ENCODE measurements at regions not wholly inside any gene's neighbourhood (a gene's known extent, or its start where the extent isn't known, plus 50 kb on each side); places are given as distances from the start of the nearest gene placed in this dataset.

DNA sequence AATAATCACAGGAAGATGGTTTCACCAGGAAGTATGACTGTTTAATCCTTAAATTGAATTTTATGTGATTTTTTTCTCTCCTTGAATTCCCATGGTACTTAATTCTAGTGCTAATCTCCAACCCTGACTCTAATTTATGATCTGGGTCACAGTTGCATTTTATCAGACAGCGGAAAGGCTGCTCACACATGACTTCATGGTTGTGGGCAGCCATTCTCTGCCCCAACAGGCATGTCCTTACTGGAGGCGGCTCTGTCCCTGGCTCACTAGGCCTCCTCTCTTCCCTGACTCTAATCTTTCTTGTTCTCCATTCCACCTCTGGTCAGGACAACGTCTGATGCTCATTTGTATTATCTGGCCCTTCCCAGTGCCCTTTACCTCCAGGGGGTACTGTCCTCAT, 184.4 kb downstream of the CHST1 start:
- Histone ChIP-seq H3K4me1 (ENCODE audit: control insufficient read depth in 1 of 2, low read depth in 2 of 2) (no peaks in the 10 kb centered on the region), H3K27me3 (replicated peaks; ENCODE audit: insufficient read depth) (no peaks in the 10 kb centered on the region)

DNA sequence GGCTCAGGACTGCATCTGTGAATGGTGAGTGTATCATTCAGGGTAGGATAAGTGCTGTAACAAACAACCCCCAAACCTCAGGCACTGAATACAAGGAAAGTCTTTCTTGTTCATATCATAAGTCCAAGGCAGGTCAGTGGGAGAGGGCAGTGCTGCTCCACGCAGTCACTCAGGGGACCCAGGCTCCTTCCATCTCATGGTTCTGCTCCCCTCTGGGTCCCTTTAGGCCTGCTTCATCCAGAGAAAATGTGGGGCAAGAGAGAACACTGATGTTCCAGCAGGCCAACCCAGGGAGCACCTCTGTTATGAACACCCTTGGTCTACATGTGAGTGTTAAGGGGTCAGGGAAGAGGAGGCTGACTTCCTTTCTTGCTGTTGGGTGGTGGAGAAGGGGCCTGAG, 187.8 kb downstream of the CHST1 start:
- H3K9me3 ChIP-seq, result no peaks in the 10 kb centered on the region
- TF ChIP-seq, protein P1, sequence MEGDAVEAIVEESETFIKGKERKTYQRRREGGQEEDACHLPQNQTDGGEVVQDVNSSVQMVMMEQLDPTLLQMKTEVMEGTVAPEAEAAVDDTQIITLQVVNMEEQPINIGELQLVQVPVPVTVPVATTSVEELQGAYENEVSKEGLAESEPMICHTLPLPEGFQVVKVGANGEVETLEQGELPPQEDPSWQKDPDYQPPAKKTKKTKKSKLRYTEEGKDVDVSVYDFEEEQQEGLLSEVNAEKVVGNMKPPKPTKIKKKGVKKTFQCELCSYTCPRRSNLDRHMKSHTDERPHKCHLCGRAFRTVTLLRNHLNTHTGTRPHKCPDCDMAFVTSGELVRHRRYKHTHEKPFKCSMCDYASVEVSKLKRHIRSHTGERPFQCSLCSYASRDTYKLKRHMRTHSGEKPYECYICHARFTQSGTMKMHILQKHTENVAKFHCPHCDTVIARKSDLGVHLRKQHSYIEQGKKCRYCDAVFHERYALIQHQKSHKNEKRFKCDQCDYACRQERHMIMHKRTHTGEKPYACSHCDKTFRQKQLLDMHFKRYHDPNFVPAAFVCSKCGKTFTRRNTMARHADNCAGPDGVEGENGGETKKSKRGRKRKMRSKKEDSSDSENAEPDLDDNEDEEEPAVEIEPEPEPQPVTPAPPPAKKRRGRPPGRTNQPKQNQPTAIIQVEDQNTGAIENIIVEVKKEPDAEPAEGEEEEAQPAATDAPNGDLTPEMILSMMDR (IDR thresholded peaks at IDR 0.05), result no peak
- DNase-seq (ENCODE audit: low spot score) (no peak), ATAC-seq (ENCODE audit: insufficient number of reproducible peaks, low FRiP score, low read depth) (no peak)
- no peaks in the 10 kb centered on the region for H3K27me3 ChIP-seq (replicated peaks; ENCODE audit: insufficient read depth)
- H3K4me1 ChIP-seq (ENCODE audit: control insufficient read depth in 1 of 2, low read depth in 2 of 2), result no peaks in the 10 kb centered on the region
- H3K36me3 ChIP-seq, result no peaks in the 10 kb centered on the region
- no peak overlapping the region for H3K27ac ChIP-seq
- no peak overlapping the region for H3K4me3 ChIP-seq

More for the DNA sequence above, 184.4 kb downstream of the CHST1 start:
- no peaks in the 10 kb centered on the region for H3K9me3 ChIP-seq
- TF ChIP-seq, protein P1 (IDR thresholded peaks at IDR 0.05), result no peak
- no peaks in the 10 kb centered on the region for H3K36me3 ChIP-seq
- no peak overlapping the region for H3K4me3 ChIP-seq
- H3K27ac ChIP-seq, result no peak overlapping the region
- no peak for DNase-seq (ENCODE audit: low spot score)
- ATAC-seq (ENCODE audit: insufficient number of reproducible peaks, low FRiP score, low read depth), result no peak

GRCh38 chr11:45476126-45476525, 189.3 kb downstream of the CHST1 start:
- H3K27ac ChIP-seq, result no peak overlapping the region
- no peak for DNase-seq (ENCODE audit: low spot score)
- ATAC-seq (ENCODE audit: insufficient number of reproducible peaks, low FRiP score, low read depth), result no peak
- no peak overlapping the region for H3K4me3 ChIP-seq
- H3K36me3 ChIP-seq, result no peaks in the 10 kb centered on the region
- H3K27me3 ChIP-seq (replicated peaks; ENCODE audit: insufficient read depth), result no peaks in the 10 kb centered on the region
- H3K9me3 ChIP-seq, result no peaks in the 10 kb centered on the region
- TF ChIP-seq, protein P1 (IDR thresholded peaks at IDR 0.05), result no peak
- no peaks in the 10 kb centered on the region for H3K4me1 ChIP-seq (ENCODE audit: control insufficient read depth in 1 of 2, low read depth in 2 of 2)

DNA sequence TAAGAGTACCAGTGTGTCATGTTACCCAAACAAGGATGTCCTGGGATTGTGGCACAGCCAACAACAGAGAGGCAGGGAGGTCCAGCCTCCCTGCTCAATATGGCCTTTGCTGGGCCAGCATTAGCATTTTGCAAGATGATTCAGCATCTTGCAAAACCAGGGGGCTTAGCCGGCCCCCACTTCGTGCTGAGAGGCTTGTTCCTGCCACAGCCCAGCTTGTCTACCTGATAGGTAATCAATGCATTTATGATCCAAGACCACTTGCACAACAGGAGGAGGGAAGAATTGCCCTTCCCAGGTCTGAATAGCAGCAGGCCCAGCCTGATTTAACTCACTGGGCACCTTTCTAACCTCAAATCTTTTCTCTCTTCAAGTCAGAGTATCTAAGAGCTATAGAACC, 189.0 kb upstream of the SYT13 start:
- Histone ChIP-seq H3K4me1 (ENCODE audit: control insufficient read depth in 1 of 2, low read depth in 2 of 2) (no peaks in the 10 kb centered on the region), H3K4me3 (no peak overlapping the region), H3K27ac (no peak overlapping the region), H3K9me3 (no peaks in the 10 kb centered on the region), H3K27me3 (replicated peaks; ENCODE audit: insufficient read depth) (no peaks in the 10 kb centered on the region), H3K36me3 (no peaks in the 10 kb centered on the region)
- DNase-seq (ENCODE audit: low spot score) (no peak), ATAC-seq (ENCODE audit: insufficient number of reproducible peaks, low FRiP score, low read depth) (no peak)
- TF ChIP-seq, protein P1 (IDR thresholded peaks at IDR 0.05), result no peak

GRCh38 chr11:45473341-45473895, 187.3 kb upstream of the SYT13 start:
- Histone ChIP-seq H3K4me1 (ENCODE audit: control insufficient read depth in 1 of 2, low read depth in 2 of 2) (no peaks in the 10 kb centered on the region), H3K9me3 (no peaks in the 10 kb centered on the region), H3K36me3 (no peaks in the 10 kb centered on the region), H3K4me3 (no peak overlapping the region), H3K27ac (no peak overlapping the region), H3K27me3 (replicated peaks; ENCODE audit: insufficient read depth) (no peaks in the 10 kb centered on the region)
- DNase-seq (ENCODE audit: low spot score) (no peak), ATAC-seq (ENCODE audit: insufficient number of reproducible peaks, low FRiP score, low read depth) (no peak)
- TF ChIP-seq, protein P1 (IDR thresholded peaks at IDR 0.05), result no peak
